HEK293 (cell line): ENCODE measurements at regions not wholly inside any gene's neighbourhood (a gene's known extent, or its start where the extent isn't known, plus 50 kb on each side); places are given as distances from the start of the nearest gene placed in this dataset.

Source experiments
- CTCF ChIA-PET: fragments of 350-600 bp; formaldehyde crosslinking; extraction: SDS; loops from one replicate; lab custom pipeline; 2021; ENCODE audit warnings: antibody characterized with exemption; lab: Yijun Ruan, JAX
- POLR2A ChIA-PET: fragments of 300-600 bp; formaldehyde crosslinking; extraction: SDS; loops from one replicate; lab custom pipeline; 2020; ENCODE audit warnings: antibody characterized with exemption, inconsistent platforms; lab: Yijun Ruan, JAX
- H3K27ac ChIP-seq: fragments of 200-500 bp; sonication (Bioruptor generic); 2 replicates; pipeline ENCODE4 v1.5.1; 2014; ENCODE audit warnings: low read depth, low read length, control low read depth, inconsistent platforms; ENCODE audit errors: extremely low read depth
- H3K36me3 ChIP-seq, 2 experiments: fragments of 200-500 bp in 1 of 2; sonication (Bioruptor generic) in 1 of 2; 1 replicate in 1 of 2; 2 replicates in 1 of 2; pipeline ENCODE4 v1.5.1; 2014 to 2017; ENCODE audit warnings: inconsistent platforms in 2 of 2, low read length in 2 of 2; ENCODE audit not compliant: control insufficient read depth in 2 of 2, insufficient read depth in 1 of 2
- H3K4me1 ChIP-seq: fragments of 200-500 bp; sonication (Bioruptor generic); 2 replicates; pipeline ENCODE4 v1.5.1; 2014; ENCODE audit warnings: mild to moderate bottlenecking, low read length, inconsistent platforms; ENCODE audit not compliant: control insufficient read depth, insufficient read depth
- H3K4me3 ChIP-seq: 2 replicates; pipeline ENCODE4 v1.5.1; 2011; ENCODE audit warnings: low read depth, mild to moderate bottlenecking, control low read depth, low read length, moderate library complexity
- H3K9me3 ChIP-seq: fragments of 200-500 bp; sonication (Bioruptor generic); 2 replicates; pipeline ENCODE4 v1.5.1; 2014; ENCODE audit warnings: low read depth, low read length, inconsistent platforms; ENCODE audit not compliant: control insufficient read depth, insufficient read depth
- AEBP2 ChIP-seq: fragments of 450-650 bp; formaldehyde crosslinking; IDR thresholded peaks from 2 replicates; pipeline ENCODE4 v1.5.1; 2016; ENCODE audit warnings: missing biosample characterization, missing genetic modification characterization, borderline replicate concordance
- GLIS1 ChIP-seq: fragments of 450-650 bp; formaldehyde crosslinking; IDR thresholded peaks from 2 replicates; pipeline ENCODE4 v1.5.1; 2016; ENCODE audit warnings: missing biosample characterization, missing genetic modification characterization
- HIC1 ChIP-seq: fragments of 450-650 bp; formaldehyde crosslinking; IDR thresholded peaks from 2 replicates; pipeline ENCODE4 v1.5.1; 2016; ENCODE audit warnings: missing biosample characterization, missing genetic modification characterization
- HOXA7 ChIP-seq: sonication (generic); formaldehyde crosslinking; IDR thresholded peaks from 2 replicates; pipeline ENCODE4 v1.8.1; 2022; ENCODE audit warnings: missing genetic modification reagents, borderline replicate concordance
- HOXD13 ChIP-seq: sonication (generic); formaldehyde crosslinking; IDR thresholded peaks from 2 replicates; pipeline ENCODE4 v1.8.0; 2022; ENCODE audit warnings: missing genetic modification reagents, borderline replicate concordance
- KLF7 ChIP-seq: fragments of 450-650 bp; formaldehyde crosslinking; IDR thresholded peaks from 2 replicates; pipeline ENCODE4 v1.5.1; 2016; ENCODE audit warnings: missing biosample characterization, missing genetic modification characterization, borderline replicate concordance
- SETDB1 ChIP-seq: IDR thresholded peaks from one replicate; pipeline ENCODE4 v1.6.1; 2017; ENCODE audit warnings: mild to moderate bottlenecking, low read length, moderate library complexity, mixed read lengths; ENCODE audit not compliant: insufficient read length
- SP2 ChIP-seq: fragments of 450-650 bp; formaldehyde crosslinking; IDR thresholded peaks from 2 replicates; pipeline ENCODE4 v1.5.1; 2016; ENCODE audit warnings: missing biosample characterization, missing genetic modification characterization
- TSHZ1 ChIP-seq: fragments of 450-650 bp; formaldehyde crosslinking; IDR thresholded peaks from 2 replicates; pipeline ENCODE4 v1.5.1; 2016; ENCODE audit warnings: missing biosample characterization, missing genetic modification characterization, borderline replicate concordance
- WT1 ChIP-seq: fragments of 450-650 bp; formaldehyde crosslinking; IDR thresholded peaks from 2 replicates; pipeline ENCODE4 v1.5.1; 2016; ENCODE audit warnings: missing biosample characterization, missing genetic modification characterization
- ZBTB8A ChIP-seq: fragments of 450-650 bp; formaldehyde crosslinking; IDR thresholded peaks from 2 replicates; pipeline ENCODE4 v1.5.1; 2016; ENCODE audit warnings: missing biosample characterization, missing genetic modification characterization
- ZNF133 ChIP-seq: fragments of 450-650 bp; formaldehyde crosslinking; IDR thresholded peaks from 2 replicates; pipeline ENCODE4 v1.5.1; 2016; ENCODE audit warnings: missing biosample characterization, missing genetic modification characterization
- ZNF174 ChIP-seq: fragments of 450-650 bp; formaldehyde crosslinking; IDR thresholded peaks from 2 replicates; pipeline ENCODE4 v1.5.0; 2017; ENCODE audit warnings: missing biosample characterization, mild to moderate bottlenecking, missing genetic modification characterization
- ZNF211 ChIP-seq: fragments of 450-650 bp; formaldehyde crosslinking; IDR thresholded peaks from 2 replicates; pipeline ENCODE4 v1.5.1; 2016; ENCODE audit warnings: low read depth, missing biosample characterization, missing genetic modification characterization
- ZNF223 ChIP-seq: fragments of 450-650 bp; formaldehyde crosslinking; IDR thresholded peaks from 2 replicates; pipeline ENCODE4 v1.5.1; 2016; ENCODE audit warnings: missing biosample characterization, missing genetic modification characterization
- ZNF530 ChIP-seq: fragments of 450-650 bp; formaldehyde crosslinking; IDR thresholded peaks from 2 replicates; pipeline ENCODE4 v1.5.1; 2016; ENCODE audit warnings: low read depth, missing biosample characterization, missing genetic modification characterization
- ZNF571 ChIP-seq: fragments of 450-650 bp; formaldehyde crosslinking; IDR thresholded peaks from 2 replicates; pipeline ENCODE4 v1.5.0; 2017; ENCODE audit warnings: missing biosample characterization, missing genetic modification characterization
- ZNF596 ChIP-seq: fragments of 450-650 bp; IDR thresholded peaks from 2 replicates; pipeline ENCODE4 v1.5.0; 2018; ENCODE audit warnings: missing biosample characterization, mild to moderate bottlenecking, missing genetic modification characterization, moderate library complexity
- ZNF639 ChIP-seq: fragments of 450-650 bp; formaldehyde crosslinking; IDR thresholded peaks from 2 replicates; pipeline ENCODE4 v1.5.1; 2016; ENCODE audit warnings: missing biosample characterization, missing genetic modification characterization
- ZNF837 ChIP-seq: fragments of 450-650 bp; formaldehyde crosslinking; IDR thresholded peaks from 2 replicates; pipeline ENCODE4 v1.5.1; 2016; ENCODE audit warnings: missing biosample characterization, missing genetic modification characterization

- ChIA-PET POLR2A (no interaction called here), CTCF (interaction anchor here (0.7 to 1.4 kb wide), 3 partner anchors 25 to 87 kb away, joined by 3 to 4 read pairs (median 3); no protein-coding TSS in a partner anchor)
- no peaks in the 10 kb centered on the region for H3K9me3 ChIP-seq
- no peak overlapping the region for H3K4me3 ChIP-seq
- no peak overlapping the region for H3K27ac ChIP-seq
- no peaks in the 10 kb centered on the region for H3K4me1 ChIP-seq
- H3K36me3 ChIP-seq = no peaks in the 10 kb centered on the region
- TF ChIP-seq WT1 (no peak), ZNF223 (tag by site-specific recombination) (no peak), HOXA7 (CRISPR knock-in tag) (no peak), ZNF133 (tag by site-specific recombination) (no peak), SETDB1 (no peak), ZNF837 (tag by site-specific recombination) (no peak), TSHZ1 (tag by site-specific recombination) (no peak), ZNF596 (tag by site-specific recombination) (no peak), ZNF530 (tag by site-specific recombination) (no peak), KLF7 (tag by site-specific recombination) (no peak), SP2 (no peak), ZNF571 (tag by site-specific recombination) (no peak), ZBTB8A (tag by site-specific recombination) (no peak), AEBP2 (tag by site-specific recombination) (no peak), ZNF639 (tag by site-specific recombination) (no peak), HOXD13 (CRISPR knock-in tag) (no peak), GLIS1 (tag by site-specific recombination) (no peak), HIC1 (tag by site-specific recombination) (no peak), ZNF211 (tag by site-specific recombination) (no peak), ZNF174 (tag by site-specific recombination) (no peak)
Measured at GRCh38 chr14:66046035-66046434, 440.1 kb upstream of the CCDC196 start.
